HepG2 (cell line): ENCODE measurements at regions not wholly inside any gene's neighbourhood (a gene's known extent, or its start where the extent isn't known, plus 50 kb on each side); places are given as distances from the start of the nearest gene placed in this dataset.

Experiments used
- ATAC-seq: fragments of 200-7000 bp; cut with Tn5 transposase; 3 replicates; pipeline ENCODE4 v1.9.1; 2020; ENCODE audit warnings: mild to moderate bottlenecking, moderate library complexity
- BruUV-seq: library from RNA; stranded (reverse); fragments of 400-500 nt; replicated peaks from 2 replicates; lab custom pipeline; 2021; lab: Mats Ljungman, UMichigan
- CTCF ChIA-PET: fragments of 300-600 bp; formaldehyde crosslinking; extraction: SDS; loops from one replicate; lab custom pipeline; 2021; ENCODE audit warnings: low total read pairs, inconsistent platforms, low intra/inter-chr PET ratio; lab: Yijun Ruan, JAX
- POLR2A ChIA-PET: fragments of 350-600 bp; sonication (Branson Sonifier 250); formaldehyde crosslinking; loops from one replicate; lab custom pipeline; 2020; ENCODE audit warnings: antibody characterized with exemption, inconsistent platforms; lab: Yijun Ruan, JAX
- DNase-seq: peaks from one replicate; pipeline ENCODE4 v3.0.0-alpha.2; 2015; ENCODE audit warnings: low spot score
- FAIRE-seq: peaks from 3 replicates; lab custom pipeline; 2011; peaks lifted over from hg19 to GRCh38; lab: Jason Lieb, UNC
- H2AFZ ChIP-seq: one replicate; pipeline ENCODE4 v1.6.1; 2011; ENCODE audit warnings: low read length, inconsistent platforms
- H3K27ac ChIP-seq: fragments of 300-600 bp; 3 replicates; pipeline ENCODE4 v1.8.0; 2011; ENCODE audit warnings: mixed run types, mild to moderate bottlenecking, mixed read lengths, low read length, inconsistent platforms; ENCODE audit not compliant: insufficient read depth; ENCODE audit errors: extremely low read length
- H3K27me3 ChIP-seq, 2 experiments: fragments of 200-600 bp in 1 of 2; 2 replicates in 1 of 2; 3 replicates in 1 of 2; pipeline versions ENCODE4 v1.6.0 to v1.8.0; 2011; ENCODE audit warnings: low read length in 2 of 2, mild to moderate bottlenecking in 2 of 2, moderate library complexity in 2 of 2, inconsistent platforms in 1 of 2; ENCODE audit not compliant: insufficient read depth in 2 of 2, control insufficient read depth in 1 of 2
- H3K36me3 ChIP-seq, 2 experiments: fragments of 200-600 bp in 1 of 2; replicated peaks in 1 of 2; 2 replicates in 1 of 2; 3 replicates in 1 of 2; pipeline versions ENCODE4 v1.5.1 to v1.8.0; 2011; ENCODE audit warnings: low read length in 2 of 2, inconsistent platforms in 1 of 2; ENCODE audit not compliant: insufficient read depth in 2 of 2, control insufficient read depth in 1 of 2
- H3K4me1 ChIP-seq: 2 replicates; pipeline ENCODE4 v1.5.1; 2012; ENCODE audit warnings: low read length, inconsistent platforms; ENCODE audit not compliant: insufficient read depth
- H3K4me2 ChIP-seq: 2 replicates; pipeline ENCODE4 v1.6.0; 2011; ENCODE audit warnings: low read depth, low read length, inconsistent platforms
- H3K4me3 ChIP-seq, 3 experiments: fragments of 200-600 bp in 1 of 3; sonication (generic), shearing (Covaris generic) in 1 of 3; replicated peaks in 1 of 3; 2 replicates each; pipeline ENCODE4 v1.5.1; 2011 to 2016; ENCODE audit warnings: low read length in 3 of 3, inconsistent platforms in 2 of 3, low read depth in 2 of 3, mild to moderate bottlenecking in 2 of 3, control low read depth in 1 of 3, mixed read lengths in 1 of 3; ENCODE audit not compliant: insufficient read depth in 1 of 3
- H3K79me2 ChIP-seq: one replicate; pipeline ENCODE4 v1.6.1; 2011; ENCODE audit warnings: low read length, inconsistent platforms; ENCODE audit not compliant: insufficient read depth
- H3K9ac ChIP-seq: 2 replicates; pipeline ENCODE4 v1.6.0; 2011; ENCODE audit warnings: mild to moderate bottlenecking, low read depth, low read length, inconsistent platforms; ENCODE audit not compliant: insufficient read depth
- H3K9me3 ChIP-seq: 2 replicates; pipeline ENCODE4 v1.5.1; 2012; ENCODE audit warnings: mild to moderate bottlenecking, low read length
- H4K20me1 ChIP-seq: 2 replicates; pipeline ENCODE4 v1.6.0; 2011; ENCODE audit warnings: inconsistent platforms, mild to moderate bottlenecking, low read length, moderate library complexity; ENCODE audit not compliant: insufficient read depth
- CSRNP1 ChIP-seq: sonication (generic); formaldehyde crosslinking; IDR thresholded peaks from 2 replicates; pipeline ENCODE4 v1.8.1; 2023; ENCODE audit warnings: mild to moderate bottlenecking, missing genetic modification reagents
- MXD3 ChIP-seq: IDR thresholded peaks from 2 replicates; pipeline ENCODE4 v1.6.1; 2016; ENCODE audit warnings: mild to moderate bottlenecking, missing biosample characterization, missing genetic modification reagents
- PHF8 ChIP-seq: sonication (generic); formaldehyde crosslinking; IDR thresholded peaks from 2 replicates; pipeline ENCODE4 v1.5.0; 2020; ENCODE audit warnings: missing genetic modification reagents
- PRDM4 ChIP-seq: sonication (generic); formaldehyde crosslinking; IDR thresholded peaks from 2 replicates; pipeline ENCODE4 v1.9.0; 2021; ENCODE audit warnings: missing genetic modification reagents, borderline replicate concordance
- ZBTB34 ChIP-seq: sonication (generic); formaldehyde crosslinking; IDR thresholded peaks from 2 replicates; pipeline ENCODE4 v1.8.0; 2022; ENCODE audit warnings: mild to moderate bottlenecking, missing genetic modification reagents
- ZFP91 ChIP-seq: sonication (generic); formaldehyde crosslinking; IDR thresholded peaks from 2 replicates; pipeline ENCODE4 v1.9.0; 2022; ENCODE audit warnings: missing genetic modification reagents, mild to moderate bottlenecking, borderline replicate concordance
- ZNF18 ChIP-seq: sonication (generic); formaldehyde crosslinking; IDR thresholded peaks from 2 replicates; pipeline ENCODE4 v1.8.0; 2022; ENCODE audit warnings: mild to moderate bottlenecking, missing genetic modification reagents; ENCODE audit not compliant: insufficient replicate concordance
- WGBS: methylation state at CpG from one replicate; pipeline ENCODE4 v1.1.6; 2017; ENCODE audit warnings: low lambda C conversion rate; 5-methylcytosine and 5-hydroxymethylcytosine counted together
- in situ Hi-C: cut with HindIII; loops from 2 replicates; pipeline ENCODE4 v1.10.0; 2017; ENCODE audit warnings: low pct_unique_long_range_greater_than_20kb; ENCODE audit not compliant: extremely low pct_ligation_motif_present
- intact Hi-C: fragments of 100-400 bp; cut with micrococcal nuclease; formaldehyde crosslinking; loops from one replicate; pipeline ENCODE4 v1.10.0; 2022; ENCODE audit not compliant: unreplicated experiment

- 23% methylated on average over 2 of the region's 2 CpGs for WGBS
- H3K27ac ChIP-seq, result no peak overlapping the region
- BruUV-seq, result no TSS peak
- no peaks in the 10 kb centered on the region for H3K4me1 ChIP-seq
- no peaks in the 10 kb centered on the region for H3K36me3 ChIP-seq
- intact Hi-C loops, result no loop called here
- no peak for TF ChIP-seq MXD3 (CRISPR knock-in tag)
- TF ChIP-seq ZNF18 (CRISPR knock-in tag), result no peak
- no peak for TF ChIP-seq PHF8 (CRISPR knock-in tag)
- TF ChIP-seq ZBTB34, result no peak
- TF ChIP-seq CSRNP1, result no peak
- no peak for TF ChIP-seq ZFP91 (CRISPR knock-in tag)
- no peak for TF ChIP-seq PRDM4 (CRISPR knock-in tag)
- TF ChIP-seq, all 625 proteins: peak for 0
- POLR2A ChIA-PET, result no interaction called here
- H4K20me1 ChIP-seq, result no peaks in the 10 kb centered on the region
- H3K4me3 ChIP-seq, result no peak overlapping the region
- CTCF ChIA-PET, result no interaction called here
- DNase-seq, result no peak
- no peak overlapping the region for H3K9ac ChIP-seq
- no peaks in the 10 kb centered on the region for H3K79me2 ChIP-seq
- FAIRE-seq, result no peak
- H3K4me2 ChIP-seq, result no peak overlapping the region
- no peak overlapping the region for H2AFZ ChIP-seq
- no peaks in the 10 kb centered on the region for H3K27me3 ChIP-seq
- H3K9me3 ChIP-seq, result peaks cover 66% of the 10 kb centered on the region
- in situ Hi-C loops, result no loop called here
- no peak for ATAC-seq
Measured at GRCh38 chr5:2958976-2959375, 207.5 kb upstream of the IRX2 start.
